GDM1 (cell line): ENCODE measurements at regions not wholly inside any gene's neighbourhood (a gene's known extent, or its start where the extent isn't known, plus 50 kb on each side); places are given as distances from the start of the nearest gene placed in this dataset.

Experiments
- DNase-seq: peaks from one replicate; lab custom pipeline; 2025; lab: John Stamatoyannopoulos, UW

- DNase-seq = no peak
Measured at GRCh38 chr9:88926781-88927505, 64.3 kb upstream of the S1PR3 start.

GRCh38 chr9:88927510-88927909 is 63.8 kb upstream of the S1PR3 start:
- no peak for DNase-seq

- no peak for DNase-seq
Measured at GRCh38 chr9:88930716-88931115, 60.6 kb upstream of the S1PR3 start.

- no peak for DNase-seq
Measured at GRCh38 chr9:88932766-88933165, 58.5 kb upstream of the S1PR3 start.

- DNase-seq = no peak
Measured at GRCh38 chr9:88933607-88934379, 57.5 kb upstream of the S1PR3 start.

GRCh38 chr9:88934876-88935535 is 56.3 kb upstream of the S1PR3 start:
- DNase-seq = no peak

GRCh38 chr9:88936132-88936531 is 55.1 kb upstream of the S1PR3 start:
- DNase-seq = no peak

GRCh38 chr9:88936668-88937067 is 54.6 kb upstream of the S1PR3 start:
- no peak for DNase-seq

GRCh38 chr9:88937248-88937647 is 54.0 kb upstream of the S1PR3 start:
- no peak for DNase-seq

- no peak for DNase-seq
Measured at GRCh38 chr9:88938189-88938588, 53.1 kb upstream of the S1PR3 start.
